Trophoblast cell (in vitro differentiated cells and primary cell): ENCODE measurements at regions not wholly inside any gene's neighbourhood (a gene's known extent, or its start where the extent isn't known, plus 50 kb on each side); places are given as distances from the start of the nearest gene placed in this dataset.

Experiments
- DNase-seq, 2 donors: peaks; one replicate each; pipeline ENCODE4 v3.0.0-alpha.2; 2016
- H2AFZ ChIP-seq: 2 replicates; pipeline ENCODE4 v1.6.1; 2013; ENCODE audit warnings: low read length, moderate library complexity, mild to moderate bottlenecking; ENCODE audit not compliant: insufficient read depth, poor library complexity
- H2AK5ac ChIP-seq: 2 replicates; pipeline ENCODE4 v1.6.1; 2013; ENCODE audit warnings: mild to moderate bottlenecking, low read length
- H2BK120ac ChIP-seq: 2 replicates; pipeline ENCODE4 v1.6.1; 2013; ENCODE audit warnings: low read length, mild to moderate bottlenecking, moderate library complexity; ENCODE audit not compliant: insufficient read depth, poor library complexity
- H2BK12ac ChIP-seq: 2 replicates; pipeline ENCODE4 v1.6.1; 2013; ENCODE audit warnings: mild to moderate bottlenecking, low read length, moderate library complexity
- H2BK5ac ChIP-seq: 2 replicates; pipeline ENCODE4 v1.6.1; 2013; ENCODE audit warnings: low read length, low read depth, moderate library complexity, mild to moderate bottlenecking; ENCODE audit not compliant: poor library complexity
- H3K14ac ChIP-seq: 2 replicates; pipeline ENCODE4 v1.6.1; 2013; ENCODE audit warnings: mild to moderate bottlenecking, low read length
- H3K18ac ChIP-seq: 2 replicates; pipeline ENCODE4 v1.6.1; 2013; ENCODE audit warnings: mild to moderate bottlenecking, low read length
- H3K23ac ChIP-seq: 2 replicates; pipeline ENCODE4 v1.6.1; 2013; ENCODE audit warnings: low read length
- H3K27ac ChIP-seq: 2 replicates; pipeline ENCODE4 v1.5.1; 2013; ENCODE audit warnings: low read depth, mild to moderate bottlenecking, inconsistent platforms, low read length, moderate library complexity
- H3K27me3 ChIP-seq: 2 replicates; pipeline ENCODE4 v1.6.1; 2013; ENCODE audit warnings: inconsistent platforms, mild to moderate bottlenecking, low read length, moderate library complexity; ENCODE audit not compliant: insufficient read depth
- H3K36me3 ChIP-seq, 2 experiments: 1 replicate in 1 of 2; 2 replicates in 1 of 2; pipeline ENCODE4 v1.6.1; 2013; ENCODE audit warnings: low read length in 2 of 2, mild to moderate bottlenecking in 2 of 2, moderate library complexity in 1 of 2; ENCODE audit not compliant: insufficient read depth in 2 of 2, control insufficient read depth in 1 of 2
- H3K4ac ChIP-seq: 2 replicates; pipeline ENCODE4 v1.6.1; 2013; ENCODE audit warnings: low read depth, mild to moderate bottlenecking, low read length, moderate library complexity
- H3K4me1 ChIP-seq, 2 experiments: 1 replicate in 1 of 2; 2 replicates in 1 of 2; pipeline ENCODE4 v1.6.1; 2013; ENCODE audit warnings: low read length in 2 of 2, mild to moderate bottlenecking in 2 of 2, moderate library complexity in 1 of 2; ENCODE audit not compliant: insufficient read depth in 2 of 2, control insufficient read depth in 1 of 2
- H3K4me2 ChIP-seq: 2 replicates; pipeline ENCODE4 v1.6.1; 2013; ENCODE audit warnings: inconsistent platforms, mild to moderate bottlenecking, low read length, moderate library complexity
- H3K4me3 ChIP-seq: 2 replicates; pipeline ENCODE4 v1.5.1; 2013; ENCODE audit warnings: mild to moderate bottlenecking, low read depth, low read length, inconsistent platforms
- H3K79me1 ChIP-seq: one replicate; pipeline ENCODE4 v1.6.1; 2013; ENCODE audit warnings: low read length
- H3K79me2 ChIP-seq: 2 replicates; pipeline ENCODE4 v1.6.1; 2013; ENCODE audit warnings: low read length, mild to moderate bottlenecking; ENCODE audit not compliant: control insufficient read depth, insufficient read depth, poor library complexity
- H3K9ac ChIP-seq: 2 replicates; pipeline ENCODE4 v1.6.1; 2013; ENCODE audit warnings: mild to moderate bottlenecking, low read length
- H3K9me3 ChIP-seq: 2 replicates; pipeline ENCODE4 v1.6.1; 2013; ENCODE audit warnings: low read depth, mild to moderate bottlenecking, control low read depth, inconsistent platforms, low read length; ENCODE audit not compliant: insufficient read depth
- H4K12ac ChIP-seq: 2 replicates; pipeline ENCODE4 v1.6.1; 2013; ENCODE audit warnings: low read depth, mild to moderate bottlenecking, low read length, moderate library complexity
- H4K8ac ChIP-seq: 2 replicates; pipeline ENCODE4 v1.6.1; 2013; ENCODE audit warnings: low read depth, mild to moderate bottlenecking, low read length, moderate library complexity
- H4K91ac ChIP-seq: one replicate; pipeline ENCODE4 v1.6.1; 2013; ENCODE audit warnings: low read depth, mild to moderate bottlenecking, low read length, moderate library complexity
- WGBS: extraction: QIAGEN DNeasy Blood & Tissue Kit; methylation state at CpG from one replicate; pipeline ENCODE4 v1.1.7; 2013; ENCODE audit warnings: missing lambda C conversion rate; ENCODE audit not compliant: insufficient read length, insufficient coverage; ENCODE audit errors: extremely low coverage; 5-methylcytosine and 5-hydroxymethylcytosine counted together

DNA sequence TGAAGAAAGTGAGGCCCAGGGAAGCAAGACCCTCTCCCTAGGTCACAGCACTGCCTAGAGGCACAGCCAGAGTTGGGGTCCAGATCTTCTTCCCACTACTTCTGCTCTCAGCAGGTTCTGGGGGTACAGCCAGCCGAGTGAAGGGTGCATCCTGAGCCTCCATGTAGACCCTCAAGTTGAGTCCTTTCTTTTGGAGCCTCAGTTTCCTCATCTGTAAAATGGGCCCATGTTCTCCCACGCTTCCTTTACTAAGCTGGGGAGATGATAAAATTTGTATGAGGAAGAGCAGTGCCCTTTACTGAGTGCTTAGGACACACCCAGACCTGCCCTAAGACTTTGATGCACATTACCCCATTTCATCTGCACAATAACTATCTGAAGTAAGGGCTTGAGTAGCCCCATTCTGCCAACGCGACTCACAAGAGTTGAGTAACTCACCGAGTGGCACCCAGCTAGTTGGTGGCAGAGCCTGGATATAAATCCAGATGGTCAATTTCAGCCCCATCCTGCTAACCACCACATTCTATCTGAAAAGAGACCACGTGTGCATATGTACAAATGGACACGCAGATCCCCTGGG lies 64.3 kb upstream of the GGTA1 start:
- no peaks in the 10 kb centered on the region for H3K79me2 ChIP-seq
- no peak overlapping the region for H3K18ac ChIP-seq
- no CpG with 5 or more reads among the region's 7 CpGs for WGBS
- no peaks in the 10 kb centered on the region for H3K27me3 ChIP-seq
- no peak overlapping the region for H2BK12ac ChIP-seq
- no peak overlapping the region for H2AFZ ChIP-seq
- no peak overlapping the region for H3K4me2 ChIP-seq
- H3K14ac ChIP-seq, result no peak overlapping the region
- no peak for DNase-seq
- H2BK120ac ChIP-seq, result no peak overlapping the region
- H3K36me3 ChIP-seq, result no peaks in the 10 kb centered on the region
- no peak overlapping the region for H3K4me3 ChIP-seq
- peaks cover 0 to 1% of the 10 kb centered on the region in 2 experiments for H3K4me1 ChIP-seq
- H3K79me1 ChIP-seq, result no peaks in the 10 kb centered on the region
- no peak overlapping the region for H3K23ac ChIP-seq
- H4K8ac ChIP-seq, result no peak overlapping the region
- no peak overlapping the region for H2AK5ac ChIP-seq
- no peak overlapping the region for H3K27ac ChIP-seq
- H4K91ac ChIP-seq, result no peak overlapping the region
- no peak overlapping the region for H4K12ac ChIP-seq
- H3K9me3 ChIP-seq, result peaks cover 4% of the 10 kb centered on the region
- H3K4ac ChIP-seq, result no peak overlapping the region
- no peak overlapping the region for H3K9ac ChIP-seq
- no peak overlapping the region for H2BK5ac ChIP-seq

DNA sequence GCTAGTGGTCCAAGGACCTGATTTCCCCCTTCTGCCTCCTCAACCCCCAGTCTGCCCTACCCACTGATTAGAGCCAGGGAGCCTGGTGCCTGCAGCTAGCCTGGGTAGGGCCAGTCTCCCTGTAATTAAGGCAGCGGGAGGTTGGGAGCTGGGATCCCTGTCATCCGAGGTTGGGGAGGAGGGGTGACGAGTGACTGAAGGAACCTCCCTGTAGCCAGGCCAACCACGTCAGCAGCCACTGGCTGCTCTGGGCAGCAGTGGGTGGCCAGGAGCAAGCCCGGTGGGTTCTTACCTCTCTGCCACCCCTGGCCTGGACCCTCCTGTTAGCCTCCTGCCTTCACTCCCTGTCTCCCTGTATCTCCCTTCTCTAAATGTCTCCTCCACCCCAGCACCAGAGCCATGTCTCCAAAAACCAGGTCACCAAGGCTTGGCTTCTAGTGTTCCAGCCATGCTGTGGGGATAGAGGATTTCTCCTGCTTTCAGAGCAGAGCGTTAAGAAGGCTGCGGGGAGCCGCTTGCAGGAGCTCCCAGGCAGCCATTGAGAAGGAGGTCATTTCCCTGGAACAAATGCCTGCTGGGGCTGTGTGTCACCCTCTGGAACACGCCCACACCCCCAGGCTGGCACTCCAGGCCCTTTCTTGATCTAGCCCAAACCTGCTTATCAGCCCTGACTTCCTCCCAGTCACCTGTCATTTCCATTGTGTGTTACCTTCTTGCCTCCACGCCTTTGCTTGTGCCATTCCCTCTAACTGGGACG lies 65.0 kb upstream of the GGTA1 start:
- Histone ChIP-seq H3K36me3 (no peaks in the 10 kb centered on the region), H4K91ac (no peak overlapping the region), H3K27ac (no peak overlapping the region), H2AK5ac (peak overlapping the region; percentile 28), H3K79me2 (no peaks in the 10 kb centered on the region), H3K9me3 (peaks cover 4% of the 10 kb centered on the region), H3K18ac (no peak overlapping the region), H3K4me2 (no peak overlapping the region), H3K4ac (no peak overlapping the region), H2BK12ac (peak overlapping the region; percentile 24), H3K79me1 (no peaks in the 10 kb centered on the region), H3K4me3 (no peak overlapping the region), H2AFZ (no peak overlapping the region), H3K23ac (no peak overlapping the region), H2BK120ac (no peak overlapping the region), H2BK5ac (no peak overlapping the region), H3K27me3 (no peaks in the 10 kb centered on the region), H3K9ac (no peak overlapping the region), H4K8ac (no peak overlapping the region), H4K12ac (no peak overlapping the region), H3K14ac (no peak overlapping the region), H3K4me1 (peaks cover 0 to 2% of the 10 kb centered on the region in 2 experiments)
- WGBS, result no CpG with 5 or more reads among the region's 11 CpGs
- peak; percentile 91 to 94 for DNase-seq

DNA sequence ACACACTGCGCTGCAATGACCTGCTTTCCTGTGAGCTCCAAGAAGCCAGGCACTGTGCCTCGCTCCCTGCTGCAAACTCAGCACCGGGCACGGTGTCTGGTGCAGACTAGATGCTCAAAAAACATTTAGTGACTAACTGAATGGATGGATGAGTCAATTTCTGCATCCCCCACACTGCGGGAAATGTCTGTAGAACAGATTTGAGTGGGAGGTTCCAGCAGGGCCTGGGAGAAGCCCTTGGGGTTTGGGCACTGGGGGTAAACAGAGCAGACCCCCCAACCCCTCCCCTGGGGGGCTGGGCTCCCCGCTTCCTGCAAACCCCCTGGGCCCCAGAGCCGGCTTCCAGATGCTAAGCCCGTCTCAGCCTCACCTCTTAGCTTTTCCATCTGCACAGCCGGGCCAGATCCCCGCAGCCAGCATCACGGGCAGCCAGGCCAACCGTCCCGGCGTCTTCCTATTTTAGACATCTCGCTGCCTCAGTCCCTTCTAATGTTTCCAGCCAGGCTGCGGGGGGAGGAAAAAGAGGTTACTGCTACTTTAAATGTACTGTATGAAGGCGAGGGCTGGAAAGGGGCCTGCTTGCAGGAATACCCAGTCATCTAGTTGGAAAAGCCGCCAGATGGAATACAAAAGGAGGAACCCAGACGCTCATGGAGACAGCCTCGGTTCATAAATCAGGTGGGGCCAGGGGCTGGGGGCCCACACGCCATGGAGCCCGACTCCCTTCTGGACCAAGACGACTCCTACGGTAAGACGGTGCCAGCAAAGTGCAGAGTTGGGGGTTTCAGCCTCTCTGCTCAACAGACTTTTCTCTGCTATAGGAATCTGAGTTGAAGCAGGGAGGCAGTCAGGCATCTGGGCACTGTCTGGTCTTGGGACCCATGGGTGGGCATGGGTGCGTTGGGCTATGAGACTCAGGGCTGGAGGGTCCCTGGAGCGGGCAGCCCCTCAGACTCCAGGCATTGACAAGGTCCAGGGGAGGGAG lies 67.1 kb upstream of the GGTA1 start:
- H2AFZ ChIP-seq, result no peak overlapping the region
- H3K36me3 ChIP-seq, result no peaks in the 10 kb centered on the region
- WGBS, result no CpG with 5 or more reads among the region's 27 CpGs
- peak overlapping the region; percentile 17 for H2BK5ac ChIP-seq
- no peak overlapping the region for H3K23ac ChIP-seq
- H4K91ac ChIP-seq, result no peak overlapping the region
- H3K4me2 ChIP-seq, result no peak overlapping the region
- H3K4me1 ChIP-seq, result peaks cover 0 to 2% of the 10 kb centered on the region in 2 experiments
- H3K79me1 ChIP-seq, result no peaks in the 10 kb centered on the region
- no peak overlapping the region for H2BK120ac ChIP-seq
- H3K9ac ChIP-seq, result no peak overlapping the region
- no peaks in the 10 kb centered on the region for H3K79me2 ChIP-seq
- H4K12ac ChIP-seq, result no peak overlapping the region
- H3K4ac ChIP-seq, result no peak overlapping the region
- H4K8ac ChIP-seq, result peak overlapping the region; percentile 13
- DNase-seq, result no peak
- H2AK5ac ChIP-seq, result no peak overlapping the region
- no peak overlapping the region for H3K18ac ChIP-seq
- no peak overlapping the region for H3K4me3 ChIP-seq
- H2BK12ac ChIP-seq, result no peak overlapping the region
- no peak overlapping the region for H3K14ac ChIP-seq
- H3K27ac ChIP-seq, result no peak overlapping the region
- peaks cover 4% of the 10 kb centered on the region for H3K9me3 ChIP-seq
- H3K27me3 ChIP-seq, result no peaks in the 10 kb centered on the region

DNA sequence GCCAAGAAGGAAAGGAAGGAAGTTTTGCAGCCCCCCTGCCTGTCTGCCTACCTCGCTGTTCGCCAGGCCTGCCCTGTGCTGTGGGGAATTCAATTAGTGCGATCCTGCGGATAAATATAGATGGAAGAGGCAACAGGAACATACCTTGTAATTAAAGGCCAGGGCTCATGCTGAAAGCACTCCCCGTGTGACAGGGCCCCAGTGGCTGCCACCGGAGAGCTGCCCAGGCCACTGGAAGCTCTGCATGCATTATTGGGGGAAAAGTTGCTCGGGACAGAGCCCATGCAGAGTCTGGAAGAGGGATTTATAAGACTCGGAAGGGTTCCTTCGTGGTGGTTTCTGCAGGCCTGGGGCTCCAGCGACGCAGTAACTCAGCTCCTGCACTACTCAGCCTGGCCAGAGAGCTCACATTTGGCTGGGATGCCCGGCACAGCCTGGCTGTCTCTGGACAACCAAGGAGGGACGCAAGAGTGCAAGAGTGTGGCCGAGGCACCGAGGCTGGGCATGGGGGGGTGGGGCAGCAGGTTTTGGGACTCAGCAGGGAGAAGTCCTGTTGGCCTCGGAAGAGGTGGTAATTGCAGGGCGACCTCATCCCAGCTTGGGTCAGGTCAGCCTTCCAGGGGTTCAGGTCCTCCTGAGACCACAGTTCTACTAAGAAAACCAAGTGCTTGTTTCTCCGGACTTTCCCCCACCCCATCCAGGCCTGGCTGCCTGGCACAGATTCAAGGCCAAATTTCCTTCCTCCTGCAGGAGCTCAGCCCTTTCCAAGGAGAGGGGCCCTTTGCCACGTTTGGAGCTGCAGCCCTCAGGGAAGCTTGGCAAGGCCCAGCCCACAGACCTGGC lies 68.1 kb upstream of the GGTA1 start:
- Histone ChIP-seq H3K27ac (no peak overlapping the region), H3K23ac (no peak overlapping the region), H3K4me3 (no peak overlapping the region), H3K36me3 (no peaks in the 10 kb centered on the region), H3K9me3 (no peaks in the 10 kb centered on the region), H2BK5ac (no peak overlapping the region), H3K18ac (no peak overlapping the region), H3K9ac (no peak overlapping the region), H2BK12ac (no peak overlapping the region), H3K14ac (no peak overlapping the region), H2AFZ (no peak overlapping the region), H3K4me2 (no peak overlapping the region), H3K27me3 (no peaks in the 10 kb centered on the region), H4K12ac (no peak overlapping the region), H3K79me2 (no peaks in the 10 kb centered on the region), H2BK120ac (no peak overlapping the region), H3K4ac (no peak overlapping the region), H2AK5ac (no peak overlapping the region), H4K8ac (no peak overlapping the region), H4K91ac (no peak overlapping the region), H3K4me1 (peaks cover 0 to 2% of the 10 kb centered on the region in 2 experiments), H3K79me1 (no peaks in the 10 kb centered on the region)
- no peak for DNase-seq
- WGBS, result no CpG with 5 or more reads among the region's 19 CpGs
